SU-DHL-6 (cell line): ENCODE measurements at regions not wholly inside any gene's neighbourhood (a gene's known extent, or its start where the extent isn't known, plus 50 kb on each side); places are given as distances from the start of the nearest gene placed in this dataset.

ENCODE experiments used
- CTCF ChIP-seq: fragments of 200-600 bp; sonication (generic); IDR thresholded peaks from one replicate; pipeline ENCODE4 v1.5.1; 2017; ENCODE audit warnings: antibody characterized with exemption, mild to moderate bottlenecking, low read length, moderate library complexity; ENCODE audit not compliant: insufficient read depth, poor library complexity, severe bottlenecking
- EZH2phosphoT487 ChIP-seq: fragments of 200-600 bp; sonication (generic), shearing (Covaris generic); conservative IDR thresholded peaks from 2 replicates; pipeline ENCODE4 v1.6.1; 2018; ENCODE audit warnings: mild to moderate bottlenecking, antibody characterized with exemption, low read length, moderate library complexity, mixed read lengths

DNA sequence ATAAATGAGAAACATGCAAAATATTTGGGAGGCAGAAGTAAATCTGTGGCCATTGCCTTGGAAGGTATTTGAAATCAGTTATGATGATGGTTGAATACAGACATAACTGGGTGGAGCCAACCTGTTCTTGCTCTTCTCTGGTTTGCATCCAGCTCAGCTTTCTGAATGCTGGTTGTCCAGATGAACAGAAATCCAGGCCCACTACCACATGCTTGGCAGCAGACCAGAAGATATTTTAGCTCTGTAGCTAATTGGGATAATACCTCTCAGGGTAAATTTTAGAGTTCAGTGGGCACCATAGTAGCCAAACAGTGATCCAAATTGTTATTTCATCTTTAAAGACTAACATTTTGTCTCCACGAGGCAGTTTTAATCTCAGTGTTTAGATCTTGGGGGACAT, 308.3 kb downstream of the RAB38 start:
- TF ChIP-seq CTCF (no peak), EZH2phosphoT487 (no peak)
